ENCODE measurements at regions not wholly inside any gene's neighbourhood (a gene's known extent, or its start where the extent isn't known, plus 50 kb on each side); places are given as distances from the start of the nearest gene placed in this dataset.

DNA sequence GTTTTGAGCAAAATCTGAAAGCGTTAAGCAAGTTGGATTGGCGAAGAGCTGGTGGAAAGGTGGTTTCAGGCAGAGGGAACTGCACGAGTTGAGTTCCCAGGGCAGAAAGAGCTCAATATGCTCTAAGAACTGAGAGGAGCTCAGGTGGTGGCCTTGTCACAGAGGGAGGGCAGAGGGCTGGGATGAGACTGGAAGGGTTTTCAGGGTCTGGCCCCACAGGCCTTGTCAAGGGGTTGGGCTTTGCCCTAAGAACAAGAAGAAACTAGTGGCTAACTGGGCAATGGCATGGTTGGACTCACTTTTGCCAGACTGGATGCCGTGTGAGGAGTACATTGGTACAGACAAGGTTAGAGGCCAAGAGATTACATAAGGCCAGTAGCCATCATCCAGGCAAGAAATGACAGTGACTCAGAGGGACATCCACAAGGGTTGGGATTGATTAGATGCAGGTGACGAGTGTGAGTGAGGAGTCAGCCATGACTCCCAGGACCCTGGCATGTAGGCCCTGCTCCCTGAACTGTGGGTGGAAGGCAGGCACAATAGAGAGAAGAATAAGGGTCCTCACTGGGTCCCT is 75.1 kb upstream of the SMIM23 start:
- H3K4me3 ChIP-seq (ENCODE audit: low read depth, low read length) = no peak overlapping the region
- no peak for TF ChIP-seq CTCF (IDR thresholded peaks at IDR 0.05; ENCODE audit: low read depth, low read length)

DNA sequence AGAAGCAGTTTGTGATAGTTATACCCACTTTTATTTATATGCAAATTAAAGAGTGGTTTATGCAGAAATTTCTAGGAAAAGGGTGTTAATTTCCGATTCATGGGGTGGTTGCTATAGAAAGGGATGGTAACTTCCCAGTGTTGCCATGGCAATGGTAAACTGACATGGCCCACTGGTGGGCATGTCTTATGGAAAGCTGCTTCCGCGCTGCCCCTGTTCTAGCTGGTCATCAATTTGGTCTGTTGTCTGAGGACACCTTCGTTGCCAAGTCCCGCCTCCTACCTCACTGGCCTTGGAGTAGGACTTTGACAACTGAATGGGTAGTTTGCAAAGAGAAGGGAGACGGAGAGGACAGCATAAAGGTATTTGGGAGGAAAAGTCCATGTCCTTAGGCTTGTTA is 74.0 kb upstream of the SMIM23 start:
- H3K4me3 ChIP-seq (ENCODE audit: low read depth, low read length) = no peak overlapping the region
- TF ChIP-seq CTCF (IDR thresholded peaks at IDR 0.05; ENCODE audit: low read depth, low read length) = no peak

- TF ChIP-seq CTCF (IDR thresholded peaks at IDR 0.05; ENCODE audit: low read depth, low read length) = no peak
Observed at GRCh38 chr5:171712616-171713015, 73.0 kb upstream of the SMIM23 start.

DNA sequence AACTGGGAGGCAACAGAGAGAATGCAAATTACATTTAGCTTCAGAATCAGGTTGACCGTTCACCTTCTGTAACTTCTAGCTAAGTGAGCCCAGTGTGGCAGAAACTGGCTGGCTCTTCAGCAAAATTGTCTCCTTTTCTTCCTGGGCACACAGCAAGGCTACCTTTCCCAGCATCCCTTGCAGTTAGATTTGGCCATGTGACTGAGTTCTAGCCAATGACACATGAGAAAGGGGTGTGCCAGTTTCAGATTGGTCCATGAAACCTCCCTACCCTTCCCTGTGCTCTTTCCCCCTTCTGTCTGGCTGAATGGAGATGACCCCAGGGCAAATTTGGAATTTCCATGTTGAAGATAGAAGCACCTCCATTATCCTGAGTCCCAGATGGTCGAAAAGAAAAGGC is 72.5 kb upstream of the SMIM23 start:
- no peak overlapping the region for H3K4me3 ChIP-seq (ENCODE audit: low read depth, low read length)
- TF ChIP-seq CTCF (IDR thresholded peaks at IDR 0.05; ENCODE audit: low read depth, low read length) = no peak

More at GRCh38 chr5:171712616-171713015, 73.0 kb upstream of the SMIM23 start:
- H3K4me3 ChIP-seq (ENCODE audit: low read depth, low read length) = no peak overlapping the region

DNA sequence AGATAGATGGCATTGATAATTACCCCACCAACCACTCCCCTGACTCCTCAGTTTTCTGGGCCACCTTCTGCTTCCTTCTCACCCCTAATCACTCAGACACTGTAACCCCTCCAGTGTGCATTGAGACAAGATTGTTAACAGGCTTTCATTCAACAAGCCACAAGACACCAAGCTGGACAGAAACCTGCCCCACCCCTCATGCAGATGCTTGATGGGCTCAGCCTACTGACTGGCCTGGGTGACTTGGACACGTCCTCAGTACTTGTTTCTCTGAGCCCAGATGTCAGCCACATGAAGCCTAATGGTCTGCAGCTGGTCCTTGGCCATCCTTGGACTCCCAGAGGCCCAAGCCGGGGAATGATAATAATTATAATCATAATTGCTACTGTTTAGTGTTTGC is 71.4 kb upstream of the SMIM23 start:
- no peak for TF ChIP-seq CTCF (IDR thresholded peaks at IDR 0.05; ENCODE audit: low read depth, low read length)
- H3K4me3 ChIP-seq (ENCODE audit: low read depth, low read length) = no peak overlapping the region

- no peak for TF ChIP-seq CTCF (IDR thresholded peaks at IDR 0.05; ENCODE audit: low read depth, low read length)
Observed at GRCh38 chr5:171714851-171715250, 70.8 kb upstream of the SMIM23 start.

DNA sequence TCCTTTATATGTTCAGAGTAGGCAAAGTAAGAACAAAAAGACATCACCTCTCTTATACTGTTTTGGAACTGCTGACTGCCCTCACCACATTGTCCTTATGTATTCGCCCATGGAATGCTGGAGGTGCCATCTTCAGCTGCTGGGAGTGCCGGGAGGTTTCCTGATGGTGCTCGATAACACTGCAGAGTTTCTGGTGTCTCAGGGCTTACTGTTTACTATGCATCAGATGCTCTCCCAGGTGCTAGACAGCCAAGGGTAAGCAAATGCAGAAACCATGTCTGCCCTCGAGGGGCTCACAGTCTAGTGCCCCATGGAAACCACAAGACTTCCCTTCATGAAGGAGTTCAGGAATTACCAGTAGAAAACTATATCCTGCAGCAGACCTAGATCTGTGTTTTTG is 70.1 kb upstream of the SMIM23 start:
- TF ChIP-seq CTCF (IDR thresholded peaks at IDR 0.05; ENCODE audit: low read depth, low read length) = no peak
- H3K4me3 ChIP-seq (ENCODE audit: low read depth, low read length) = no peak overlapping the region

More at GRCh38 chr5:171714851-171715250, 70.8 kb upstream of the SMIM23 start:
- no peak overlapping the region for H3K4me3 ChIP-seq (ENCODE audit: low read depth, low read length)

Data from WI38 (cell line).